Mesendoderm (in vitro differentiated cells): ENCODE measurements at regions not wholly inside any gene's neighbourhood (a gene's known extent, or its start where the extent isn't known, plus 50 kb on each side); places are given as distances from the start of the nearest gene placed in this dataset.

Source experiments
- DNase-seq: peaks from one replicate; pipeline ENCODE4 v3.0.0; 2013
- H2AK5ac ChIP-seq: 2 replicates; pipeline ENCODE4 v1.6.1; 2013; ENCODE audit warnings: low read length, inconsistent platforms
- H2BK120ac ChIP-seq: 2 replicates; pipeline ENCODE4 v1.6.1; 2013; ENCODE audit warnings: low read depth, mild to moderate bottlenecking, low read length, moderate library complexity, mixed read lengths
- H2BK15ac ChIP-seq: replicated peaks from 2 replicates; pipeline ENCODE4 v1.6.1; 2013; ENCODE audit warnings: low read depth, mild to moderate bottlenecking, moderate library complexity
- H2BK5ac ChIP-seq: 2 replicates; pipeline ENCODE4 v1.6.1; 2013; ENCODE audit warnings: low read length, inconsistent platforms
- H3K18ac ChIP-seq: 2 replicates; pipeline ENCODE4 v1.6.1; 2013; ENCODE audit warnings: mild to moderate bottlenecking, low read length, mixed read lengths
- H3K23ac ChIP-seq: one replicate; pipeline ENCODE4 v1.6.1; 2013; ENCODE audit warnings: low read length
- H3K27ac ChIP-seq: 2 replicates; pipeline ENCODE4 v1.5.1; 2013; ENCODE audit warnings: low read depth, mild to moderate bottlenecking, inconsistent platforms, low read length, moderate library complexity
- H3K27me3 ChIP-seq: 2 replicates; pipeline ENCODE4 v1.6.1; 2013; ENCODE audit warnings: low read length, control low read depth, mild to moderate bottlenecking, inconsistent platforms; ENCODE audit not compliant: insufficient read depth, poor library complexity
- H3K36me3 ChIP-seq: 2 replicates; pipeline ENCODE4 v1.6.1; 2013; ENCODE audit warnings: low read length, inconsistent platforms; ENCODE audit not compliant: control insufficient read depth, insufficient read depth
- H3K4ac ChIP-seq: one replicate; pipeline ENCODE4 v1.6.1; 2013; ENCODE audit warnings: low read depth, mild to moderate bottlenecking, low read length, moderate library complexity
- H3K4me1 ChIP-seq: 2 replicates; pipeline ENCODE4 v1.6.1; 2013; ENCODE audit warnings: low read depth, low read length, inconsistent platforms; ENCODE audit not compliant: control insufficient read depth
- H3K4me2 ChIP-seq: 2 replicates; pipeline ENCODE4 v1.6.1; 2013; ENCODE audit warnings: low read length
- H3K4me3 ChIP-seq: 2 replicates; pipeline ENCODE4 v1.5.1; 2013; ENCODE audit warnings: mild to moderate bottlenecking, low read length
- H3K56ac ChIP-seq: one replicate; pipeline ENCODE4 v1.6.1; 2013; ENCODE audit warnings: low read length
- H3K79me1 ChIP-seq: 2 replicates; pipeline ENCODE4 v1.6.1; 2013; ENCODE audit warnings: low read length, inconsistent platforms
- H3K79me2 ChIP-seq: 2 replicates; pipeline ENCODE4 v1.6.1; 2013; ENCODE audit warnings: mild to moderate bottlenecking, low read length; ENCODE audit not compliant: control insufficient read depth, insufficient read depth
- H3K9ac ChIP-seq: 2 replicates; pipeline ENCODE4 v1.6.1; 2013; ENCODE audit warnings: low read length, inconsistent platforms
- H4K5ac ChIP-seq: one replicate; pipeline ENCODE4 v1.6.1; 2013; ENCODE audit warnings: low read length
- H4K8ac ChIP-seq: one replicate; pipeline ENCODE4 v1.6.1; 2013; ENCODE audit warnings: low read depth, mild to moderate bottlenecking, control low read depth, low read length, moderate library complexity
- WGBS: extraction: QIAGEN DNeasy Blood & Tissue Kit; methylation state at CpG from one replicate; pipeline ENCODE4 v1.1.7; 2013; ENCODE audit warnings: low lambda C conversion rate, missing lambda C conversion rate; ENCODE audit not compliant: insufficient coverage; ENCODE audit errors: extremely low coverage; 5-methylcytosine and 5-hydroxymethylcytosine counted together

DNA sequence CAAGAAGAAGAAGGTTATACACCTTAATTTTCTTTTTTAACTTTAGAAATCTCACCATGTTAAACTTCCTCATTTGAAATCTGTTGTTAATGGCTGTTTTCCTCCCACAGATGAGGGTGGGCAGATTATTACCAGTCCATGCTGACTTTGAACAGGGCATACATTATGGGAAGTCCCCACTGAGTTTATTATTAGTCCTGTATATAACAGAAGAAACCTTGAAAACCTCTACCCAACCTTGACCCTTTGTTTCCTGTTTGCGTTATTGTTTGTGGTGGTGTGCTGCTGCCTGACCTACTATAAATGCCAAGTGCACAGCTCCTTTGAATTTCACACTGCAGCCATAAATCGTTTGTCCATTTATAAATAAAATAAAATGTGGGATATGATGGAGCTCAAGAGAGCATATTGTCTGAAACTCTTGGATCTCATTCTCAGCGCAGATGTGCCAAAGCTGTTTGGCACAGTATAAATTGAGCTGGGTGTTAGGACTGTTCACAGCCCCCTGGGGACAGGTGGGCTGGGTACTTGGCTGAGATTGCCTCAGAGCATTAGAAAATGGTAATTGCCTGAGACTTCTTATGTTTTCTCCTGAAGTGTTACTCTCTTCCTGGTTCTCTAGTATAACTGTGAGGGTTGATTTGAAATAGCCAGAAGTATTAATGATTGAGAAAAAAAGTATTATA is 139.6 kb downstream of the SPATA31D1 start:
- Histone ChIP-seq H3K9ac (no peak overlapping the region), H3K4me3 (no peak overlapping the region), H4K5ac (no peak overlapping the region), H3K36me3 (no peaks in the 10 kb centered on the region), H3K4ac (no peak overlapping the region), H3K23ac (no peak overlapping the region), H2BK15ac (no peak overlapping the region), H3K27me3 (no peaks in the 10 kb centered on the region), H2AK5ac (no peak overlapping the region), H2BK120ac (no peak overlapping the region), H2BK5ac (no peak overlapping the region), H3K4me1 (peaks cover 3% of the 10 kb centered on the region), H3K56ac (no peak overlapping the region), H4K8ac (no peak overlapping the region), H3K27ac (no peak overlapping the region), H3K18ac (no peak overlapping the region), H3K4me2 (no peak overlapping the region), H3K79me1 (no peaks in the 10 kb centered on the region), H3K79me2 (no peaks in the 10 kb centered on the region)
- DNase-seq: no peak
- WGBS: no CpG with 5 or more reads among the region's 3 CpGs

DNA sequence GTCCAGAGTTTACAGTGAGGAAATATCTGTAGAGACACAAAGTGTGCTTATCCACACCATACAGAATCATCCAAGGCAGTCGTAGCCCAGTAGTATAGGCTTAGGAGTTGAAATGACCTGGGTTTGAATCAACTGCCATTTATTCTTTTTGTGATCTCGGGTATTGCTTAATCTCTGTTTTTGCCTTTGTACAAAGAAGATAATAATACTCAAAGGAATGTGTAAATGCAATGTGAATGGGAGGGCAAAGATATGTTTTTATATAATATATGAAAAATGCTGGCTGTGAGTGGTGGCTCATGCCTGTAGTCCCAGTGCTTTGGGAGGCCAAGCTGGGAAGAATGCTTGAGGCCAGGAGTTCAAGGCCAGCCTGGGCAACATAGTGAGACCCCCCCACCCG is 141.1 kb downstream of the SPATA31D1 start:
- Histone ChIP-seq H3K9ac (no peak overlapping the region), H4K5ac (no peak overlapping the region), H2BK5ac (no peak overlapping the region), H3K27ac (no peak overlapping the region), H3K36me3 (no peaks in the 10 kb centered on the region), H3K23ac (no peak overlapping the region), H3K4ac (no peak overlapping the region), H3K4me2 (no peak overlapping the region), H3K79me1 (no peaks in the 10 kb centered on the region), H3K56ac (no peak overlapping the region), H3K4me1 (peaks cover 3% of the 10 kb centered on the region), H3K4me3 (no peak overlapping the region), H2BK120ac (no peak overlapping the region), H4K8ac (no peak overlapping the region), H3K18ac (no peak overlapping the region), H3K27me3 (no peaks in the 10 kb centered on the region), H3K79me2 (no peaks in the 10 kb centered on the region), H2AK5ac (no peak overlapping the region), H2BK15ac (no peak overlapping the region)
- no peak for DNase-seq
- WGBS: no CpG with 5 or more reads among the region's 3 CpGs

DNA sequence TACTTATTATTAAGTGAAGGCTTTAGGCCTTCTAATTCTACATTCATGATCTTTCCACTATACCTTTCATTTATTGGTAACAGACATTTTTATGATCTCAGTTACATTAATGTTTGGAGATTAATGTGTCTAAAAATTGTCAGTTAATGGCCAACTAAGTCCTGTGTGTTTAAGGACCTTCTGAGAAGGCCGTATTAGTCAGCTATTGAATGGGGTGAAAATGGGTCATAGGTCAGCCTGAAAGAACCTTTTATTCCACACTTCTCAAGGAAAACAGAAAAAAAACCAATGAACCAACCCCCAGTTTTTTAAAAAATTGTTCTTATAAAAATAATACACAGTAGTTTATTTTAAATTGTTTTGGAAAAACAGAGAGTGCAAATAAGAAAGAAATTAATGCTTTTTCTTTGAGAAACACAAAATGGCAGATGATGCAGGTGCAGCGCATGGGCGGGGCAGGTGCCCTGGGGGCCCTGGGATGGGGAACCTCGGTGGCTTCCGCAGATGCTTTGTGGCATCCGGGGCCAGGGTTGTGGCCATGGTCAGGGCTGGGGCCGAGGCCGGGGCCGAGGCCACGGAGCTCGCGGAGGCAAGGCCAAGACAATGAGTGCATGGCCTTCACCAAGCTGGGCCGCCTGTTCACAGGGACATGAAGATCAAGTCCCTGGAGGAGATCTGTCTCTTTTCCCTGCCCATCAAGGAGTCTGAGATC is 141.9 kb downstream of the SPATA31D1 start:
- Histone ChIP-seq H3K79me2 (no peaks in the 10 kb centered on the region), H3K79me1 (no peaks in the 10 kb centered on the region), H3K27ac (no peak overlapping the region), H3K56ac (no peak overlapping the region), H2AK5ac (no peak overlapping the region), H2BK15ac (no peak overlapping the region), H3K23ac (no peak overlapping the region), H3K9ac (no peak overlapping the region), H4K5ac (no peak overlapping the region), H3K4me3 (no peak overlapping the region), H3K4me1 (peaks cover 3% of the 10 kb centered on the region), H3K36me3 (no peaks in the 10 kb centered on the region), H3K4me2 (no peak overlapping the region), H3K4ac (no peak overlapping the region), H2BK120ac (no peak overlapping the region), H2BK5ac (no peak overlapping the region), H4K8ac (no peak overlapping the region), H3K18ac (no peak overlapping the region), H3K27me3 (no peaks in the 10 kb centered on the region)
- no CpG with 5 or more reads among the region's 13 CpGs for whole genome bisulfite sequencing
- no peak for DNase-seq

DNA sequence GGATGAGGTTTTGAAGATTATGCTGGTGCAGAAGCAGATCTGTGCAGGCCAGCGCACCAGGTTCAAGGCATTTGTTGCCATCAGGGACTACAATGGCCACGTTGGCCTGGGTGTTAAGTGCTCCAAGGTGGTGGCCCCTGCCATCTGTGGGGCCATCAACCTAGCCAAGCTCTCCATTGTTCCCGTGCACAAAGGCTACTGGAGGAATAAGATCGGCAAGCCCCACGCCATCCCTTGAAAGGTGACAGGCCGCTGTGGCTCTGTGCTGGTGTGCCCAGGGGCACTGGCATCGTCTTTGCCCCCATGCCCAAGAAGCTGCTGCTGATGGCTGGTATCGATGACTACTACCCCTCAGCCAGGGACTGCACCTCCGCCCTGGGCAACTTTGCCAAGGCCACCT is 142.5 kb downstream of the SPATA31D1 start:
- no peak overlapping the region for H3K18ac ChIP-seq
- no peaks in the 10 kb centered on the region for H3K27me3 ChIP-seq
- no peak overlapping the region for H2BK120ac ChIP-seq
- no peak overlapping the region for H2AK5ac ChIP-seq
- no peak overlapping the region for H3K4ac ChIP-seq
- H4K5ac ChIP-seq: no peak overlapping the region
- DNase-seq: no peak
- no peak overlapping the region for H3K9ac ChIP-seq
- no peaks in the 10 kb centered on the region for H3K36me3 ChIP-seq
- no peak overlapping the region for H4K8ac ChIP-seq
- H2BK15ac ChIP-seq: no peak overlapping the region
- H3K4me1 ChIP-seq: peaks cover 3% of the 10 kb centered on the region
- H3K4me3 ChIP-seq: no peak overlapping the region
- H3K56ac ChIP-seq: no peak overlapping the region
- no peak overlapping the region for H2BK5ac ChIP-seq
- H3K27ac ChIP-seq: no peak overlapping the region
- H3K79me2 ChIP-seq: no peaks in the 10 kb centered on the region
- H3K4me2 ChIP-seq: no peak overlapping the region
- no peak overlapping the region for H3K23ac ChIP-seq
- WGBS: no CpG with 5 or more reads among the region's 9 CpGs
- H3K79me1 ChIP-seq: no peaks in the 10 kb centered on the region

DNA sequence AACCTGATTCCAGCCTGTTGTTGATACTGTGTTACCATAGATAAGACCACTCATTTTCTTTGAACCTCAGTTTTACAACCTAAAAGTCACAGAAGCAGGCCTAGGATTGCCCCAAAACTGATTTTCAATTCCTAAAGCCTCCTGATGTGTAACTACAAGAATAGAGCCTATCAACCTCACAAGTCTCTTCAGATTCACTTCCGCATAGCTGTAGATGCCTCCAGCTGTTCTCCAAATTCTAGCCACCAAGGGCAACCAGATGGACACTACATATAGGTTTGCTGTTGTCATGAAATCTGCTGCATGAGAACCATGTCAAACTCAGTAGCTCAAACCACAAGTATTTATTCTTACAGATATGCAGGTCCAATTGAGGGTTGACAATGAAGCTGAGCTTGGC is 143.5 kb downstream of the SPATA31D1 start:
- Histone ChIP-seq H3K18ac (no peak overlapping the region), H3K56ac (no peak overlapping the region), H3K23ac (no peak overlapping the region), H3K4me3 (no peak overlapping the region), H2AK5ac (no peak overlapping the region), H3K79me2 (no peaks in the 10 kb centered on the region), H3K79me1 (no peaks in the 10 kb centered on the region), H2BK15ac (no peak overlapping the region), H3K27me3 (no peaks in the 10 kb centered on the region), H4K5ac (no peak overlapping the region), H3K4ac (no peak overlapping the region), H3K36me3 (no peaks in the 10 kb centered on the region), H3K9ac (no peak overlapping the region), H3K27ac (no peak overlapping the region), H4K8ac (no peak overlapping the region), H3K4me2 (no peak overlapping the region), H2BK5ac (no peak overlapping the region), H2BK120ac (no peak overlapping the region), H3K4me1 (no peaks in the 10 kb centered on the region)
- no CpG with 5 or more reads among the region's 1 CpG for WGBS
- no peak for DNase-seq
